ENCODE measurements at regions not wholly inside any gene's neighbourhood (a gene's known extent, or its start where the extent isn't known, plus 50 kb on each side); places are given as distances from the start of the nearest gene placed in this dataset.

DNA sequence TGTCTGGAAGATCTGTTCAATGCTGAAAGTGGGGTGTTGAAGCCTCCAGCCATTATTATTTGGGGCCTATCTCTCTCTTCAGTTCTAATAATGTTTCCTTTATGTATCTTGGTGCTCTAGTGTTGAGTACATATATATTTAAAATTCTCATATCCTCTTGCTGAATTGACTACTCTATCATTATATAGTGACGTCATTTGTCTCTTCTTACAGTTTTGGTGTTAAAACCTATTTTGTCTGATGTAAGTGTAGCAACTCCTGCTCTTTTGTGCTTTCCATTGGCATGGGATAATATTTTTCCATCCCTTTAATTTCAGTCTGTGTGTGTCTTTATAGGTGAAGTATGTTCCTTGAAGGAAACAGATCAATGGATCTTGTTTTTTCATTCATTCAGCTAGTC lies 446.0 kb downstream of the FAM47A start:
- DNase-seq (ENCODE audit: low spot score) (no peak), ATAC-seq (ENCODE audit: low read depth) (no peak)
- Histone ChIP-seq H3K9me3 (ENCODE audit: severe bottlenecking) (no peaks in the 10 kb centered on the region), H3K27ac (ENCODE audit: poor library complexity, severe bottlenecking) (no peak overlapping the region), H3K36me3 (ENCODE audit: low read depth) (no peaks in the 10 kb centered on the region), H3K27me3 (ENCODE audit: insufficient read depth, poor library complexity, severe bottlenecking) (no peaks in the 10 kb centered on the region), H3K4me3 (ENCODE audit: severe bottlenecking) (no peak overlapping the region), H3K4me1 (ENCODE audit: insufficient read depth, poor library complexity, severe bottlenecking) (no peaks in the 10 kb centered on the region)
- TF ChIP-seq, protein P1, sequence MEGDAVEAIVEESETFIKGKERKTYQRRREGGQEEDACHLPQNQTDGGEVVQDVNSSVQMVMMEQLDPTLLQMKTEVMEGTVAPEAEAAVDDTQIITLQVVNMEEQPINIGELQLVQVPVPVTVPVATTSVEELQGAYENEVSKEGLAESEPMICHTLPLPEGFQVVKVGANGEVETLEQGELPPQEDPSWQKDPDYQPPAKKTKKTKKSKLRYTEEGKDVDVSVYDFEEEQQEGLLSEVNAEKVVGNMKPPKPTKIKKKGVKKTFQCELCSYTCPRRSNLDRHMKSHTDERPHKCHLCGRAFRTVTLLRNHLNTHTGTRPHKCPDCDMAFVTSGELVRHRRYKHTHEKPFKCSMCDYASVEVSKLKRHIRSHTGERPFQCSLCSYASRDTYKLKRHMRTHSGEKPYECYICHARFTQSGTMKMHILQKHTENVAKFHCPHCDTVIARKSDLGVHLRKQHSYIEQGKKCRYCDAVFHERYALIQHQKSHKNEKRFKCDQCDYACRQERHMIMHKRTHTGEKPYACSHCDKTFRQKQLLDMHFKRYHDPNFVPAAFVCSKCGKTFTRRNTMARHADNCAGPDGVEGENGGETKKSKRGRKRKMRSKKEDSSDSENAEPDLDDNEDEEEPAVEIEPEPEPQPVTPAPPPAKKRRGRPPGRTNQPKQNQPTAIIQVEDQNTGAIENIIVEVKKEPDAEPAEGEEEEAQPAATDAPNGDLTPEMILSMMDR (IDR thresholded peaks at IDR 0.05; ENCODE audit: poor library complexity, severe bottlenecking) = no peak
